KOPT-K1 (cell line): ENCODE measurements at regions not wholly inside any gene's neighbourhood (a gene's known extent, or its start where the extent isn't known, plus 50 kb on each side); places are given as distances from the start of the nearest gene placed in this dataset.
"Not testable (repeated sequence)": the region's sequence is repeated elsewhere in the genome, so short reads cannot be mapped to it uniquely, and the experiment has no call there.

Experiments used
- H3K27ac ChIP-seq: fragments of 200-600 bp; sonication (generic); 2 replicates; pipeline ENCODE4 v1.5.1; 2016; ENCODE audit warnings: antibody characterized with exemption, mild to moderate bottlenecking, low read depth, low read length; ENCODE audit not compliant: poor library complexity, severe bottlenecking
- H3K36me3 ChIP-seq: fragments of 200-600 bp; sonication (generic); 2 replicates; pipeline ENCODE4 v1.5.1; 2017; ENCODE audit warnings: antibody characterized with exemption, mild to moderate bottlenecking, low read length, moderate library complexity; ENCODE audit not compliant: insufficient read depth
- H3K9me3 ChIP-seq: fragments of 200-600 bp; sonication (generic); 2 replicates; pipeline ENCODE4 v1.5.1; 2017; ENCODE audit warnings: antibody characterized with exemption, low read length, mild to moderate bottlenecking; ENCODE audit not compliant: insufficient read depth, poor library complexity, severe bottlenecking

DNA sequence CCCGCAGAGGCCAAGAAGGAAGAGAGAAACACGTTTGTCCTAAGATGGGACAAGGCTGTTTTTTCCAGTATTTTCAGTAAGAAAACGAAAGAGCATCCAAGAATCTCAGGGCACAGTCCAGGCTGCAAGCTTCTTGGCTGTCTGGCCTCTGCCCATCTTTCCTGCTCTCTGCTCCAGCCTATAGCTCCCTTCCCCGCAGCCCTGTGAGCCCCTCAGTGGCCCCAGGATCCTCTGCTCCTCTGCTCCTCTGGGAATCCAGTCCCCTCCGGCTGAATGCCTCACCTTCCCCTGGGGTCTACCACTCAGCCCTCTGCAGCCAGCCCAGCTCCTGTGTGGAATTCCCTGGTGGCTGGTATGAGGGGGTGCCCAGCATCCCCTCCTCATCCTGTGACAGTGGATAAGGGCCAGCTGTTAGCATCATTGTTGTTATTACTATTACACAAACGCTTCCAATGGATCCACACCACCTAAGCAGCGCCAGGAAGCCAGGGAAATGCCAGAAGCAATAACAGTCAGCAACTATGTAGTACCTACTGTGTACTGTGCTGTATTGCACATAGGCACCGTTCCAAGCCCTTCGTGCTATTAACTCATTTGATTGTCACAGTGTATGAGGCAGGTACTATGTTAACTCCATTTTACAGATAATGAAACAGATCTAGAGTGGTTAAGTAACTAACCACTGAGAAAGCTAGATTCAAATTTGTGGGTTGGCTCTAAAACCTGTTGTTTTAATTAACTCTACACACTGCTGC, 60.3 kb upstream of the PTPN1 start:
- H3K27ac ChIP-seq, result no peak overlapping the region

DNA sequence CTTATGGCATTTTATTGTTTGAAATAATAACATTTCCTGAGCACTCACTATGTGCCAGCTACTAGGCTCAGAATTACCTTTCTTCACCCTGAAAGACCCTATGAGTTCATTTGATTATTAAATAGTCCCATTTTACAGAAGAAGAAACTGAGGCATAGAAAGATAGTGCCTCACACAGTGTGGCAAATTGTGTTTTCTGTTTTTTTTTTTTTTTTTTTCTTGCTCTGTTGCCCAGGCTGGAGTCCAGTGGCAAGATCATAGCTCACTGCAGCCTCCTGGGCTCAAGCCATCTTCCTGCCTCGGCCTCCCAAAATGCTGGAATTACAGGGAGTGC, 59.7 kb upstream of the PTPN1 start:
- H3K27ac ChIP-seq, result no peak overlapping the region
- H3K9me3 ChIP-seq, result no peaks in the 10 kb centered on the region
- no peaks in the 10 kb centered on the region for H3K36me3 ChIP-seq

More for the DNA sequence above, 60.3 kb upstream of the PTPN1 start:
- no peaks in the 10 kb centered on the region for H3K9me3 ChIP-seq
- H3K36me3 ChIP-seq, result no peaks in the 10 kb centered on the region

DNA sequence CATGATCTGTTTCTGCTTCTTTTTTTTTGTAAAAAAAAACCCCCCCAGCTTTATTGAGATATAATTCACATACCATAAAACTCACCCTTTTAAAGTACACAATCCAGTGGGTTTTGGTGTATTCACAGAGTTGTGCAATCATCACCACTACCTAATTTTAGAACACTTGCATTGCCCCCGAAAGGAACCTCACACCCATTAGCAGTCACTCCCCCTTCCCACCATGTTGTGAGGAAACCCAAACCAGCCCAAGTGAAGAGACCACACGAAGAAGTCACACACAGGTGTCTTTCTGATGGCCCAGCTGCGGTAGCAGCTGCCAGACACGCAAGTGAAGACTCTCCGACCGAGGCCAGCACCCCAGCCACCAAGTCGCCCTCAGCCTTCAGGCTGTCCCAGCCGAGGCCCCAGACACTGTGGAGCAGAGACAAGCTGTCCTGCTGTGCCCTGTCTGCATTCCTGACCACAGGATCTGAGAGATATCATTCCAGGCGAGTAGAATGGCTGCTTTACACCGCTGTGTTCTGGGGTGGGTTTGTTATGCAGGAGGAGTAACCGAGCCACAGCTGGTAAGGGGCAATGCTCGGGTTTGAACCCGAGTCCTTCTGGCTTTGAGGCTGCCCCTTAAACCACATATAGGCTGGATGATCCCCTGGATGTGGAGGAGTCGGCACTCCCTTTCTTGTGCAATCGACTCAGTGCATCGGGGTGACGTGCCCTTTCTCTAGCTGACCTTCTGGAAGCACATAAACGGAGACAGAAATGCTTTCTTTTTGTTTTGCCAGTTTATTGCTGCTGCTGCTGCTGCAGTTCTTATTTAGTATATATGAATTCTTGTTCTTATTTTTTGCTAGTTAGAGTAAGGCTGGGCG, 59.1 kb upstream of the PTPN1 start:
- Histone ChIP-seq H3K9me3 (no peaks in the 10 kb centered on the region), H3K27ac (no peak overlapping the region), H3K36me3 (no peaks in the 10 kb centered on the region)

DNA sequence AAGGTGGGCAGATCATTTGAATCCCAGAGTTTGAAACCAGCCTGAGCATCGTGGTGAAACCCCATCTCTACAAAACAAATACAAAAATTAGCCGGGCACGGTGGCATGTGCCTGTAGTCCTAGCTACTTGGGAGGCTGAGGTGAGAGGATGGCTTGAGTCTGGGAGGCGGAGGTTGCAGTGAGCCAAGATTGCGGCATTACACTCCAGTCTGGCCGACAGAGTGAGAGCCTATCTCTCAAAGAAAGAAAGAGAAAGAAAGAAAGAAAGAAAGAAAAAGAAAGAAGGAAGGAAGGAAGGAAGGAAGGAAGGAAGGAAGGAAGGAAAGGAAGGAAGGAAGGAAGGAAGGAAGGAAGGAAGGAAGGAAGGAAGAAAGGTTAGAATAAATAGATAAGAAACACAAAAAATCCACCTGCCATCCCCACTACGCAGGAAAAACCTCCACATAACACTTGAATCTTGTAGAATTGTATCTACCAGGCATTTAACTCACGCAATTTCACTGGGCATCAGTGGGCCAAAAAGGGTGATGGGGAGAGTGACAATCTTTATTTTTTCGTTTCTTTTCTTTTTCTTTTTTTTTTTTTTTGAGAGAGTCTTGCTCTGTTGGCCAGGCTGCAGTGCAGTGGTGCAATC, 58.3 kb upstream of the PTPN1 start:
- not testable (repeated sequence) for H3K36me3 ChIP-seq, H3K9me3 ChIP-seq, H3K27ac ChIP-seq

DNA sequence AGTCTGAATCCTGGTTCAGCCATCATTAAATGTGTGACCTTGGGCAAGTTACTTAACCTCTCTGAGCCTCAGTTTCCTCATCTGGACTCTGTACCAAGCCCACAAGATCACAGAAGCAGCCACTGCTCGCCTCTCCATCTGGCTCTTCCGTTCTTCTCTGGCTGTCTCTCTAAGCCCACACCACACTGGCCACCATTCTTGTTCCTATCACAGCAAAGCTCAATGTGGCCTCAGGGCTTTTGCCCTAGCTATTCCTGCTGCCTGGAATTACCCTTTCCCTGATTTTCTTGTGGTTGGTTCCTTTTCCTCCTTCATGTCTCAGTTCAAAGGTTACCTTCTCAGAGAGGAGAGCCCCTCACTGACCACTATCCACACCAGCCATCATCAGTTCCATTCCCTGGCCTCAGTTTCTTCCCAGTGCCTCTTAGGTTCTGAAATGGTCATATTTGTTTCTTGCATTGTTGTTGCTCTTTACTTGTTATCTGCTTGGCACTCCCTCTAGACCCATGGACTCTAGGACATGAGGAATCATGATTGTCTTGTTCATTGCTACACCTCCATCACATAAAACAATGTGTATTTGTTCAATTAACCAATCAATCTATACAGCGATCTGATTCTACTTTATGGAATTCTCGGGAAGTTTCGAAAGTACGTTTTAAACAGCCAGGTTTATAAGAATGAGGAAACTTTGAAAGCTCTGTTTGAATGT, 56.5 kb upstream of the PTPN1 start:
- Histone ChIP-seq H3K9me3 (no peaks in the 10 kb centered on the region), H3K36me3 (no peaks in the 10 kb centered on the region), H3K27ac (no peak overlapping the region)

DNA sequence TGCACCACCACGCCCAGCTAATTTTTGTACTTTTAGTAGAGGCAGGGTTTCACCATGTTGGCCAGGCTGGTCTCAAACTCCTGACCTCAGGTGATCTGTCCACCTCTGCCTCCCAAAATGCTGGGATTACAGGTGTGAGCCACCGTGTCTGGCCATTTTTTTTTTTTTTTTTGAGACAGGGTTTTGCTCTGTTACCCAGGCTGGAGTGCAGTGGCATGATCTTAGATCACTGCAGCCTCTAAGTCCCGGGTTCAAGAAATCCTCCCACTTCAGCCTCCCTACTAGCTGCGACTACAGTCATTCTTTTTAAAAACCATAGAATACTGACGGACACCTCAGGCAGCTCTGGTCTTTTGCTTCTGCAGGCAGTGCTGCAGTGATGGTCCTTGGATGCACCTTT, 54.9 kb upstream of the PTPN1 start:
- not testable (repeated sequence) for H3K27ac ChIP-seq

DNA sequence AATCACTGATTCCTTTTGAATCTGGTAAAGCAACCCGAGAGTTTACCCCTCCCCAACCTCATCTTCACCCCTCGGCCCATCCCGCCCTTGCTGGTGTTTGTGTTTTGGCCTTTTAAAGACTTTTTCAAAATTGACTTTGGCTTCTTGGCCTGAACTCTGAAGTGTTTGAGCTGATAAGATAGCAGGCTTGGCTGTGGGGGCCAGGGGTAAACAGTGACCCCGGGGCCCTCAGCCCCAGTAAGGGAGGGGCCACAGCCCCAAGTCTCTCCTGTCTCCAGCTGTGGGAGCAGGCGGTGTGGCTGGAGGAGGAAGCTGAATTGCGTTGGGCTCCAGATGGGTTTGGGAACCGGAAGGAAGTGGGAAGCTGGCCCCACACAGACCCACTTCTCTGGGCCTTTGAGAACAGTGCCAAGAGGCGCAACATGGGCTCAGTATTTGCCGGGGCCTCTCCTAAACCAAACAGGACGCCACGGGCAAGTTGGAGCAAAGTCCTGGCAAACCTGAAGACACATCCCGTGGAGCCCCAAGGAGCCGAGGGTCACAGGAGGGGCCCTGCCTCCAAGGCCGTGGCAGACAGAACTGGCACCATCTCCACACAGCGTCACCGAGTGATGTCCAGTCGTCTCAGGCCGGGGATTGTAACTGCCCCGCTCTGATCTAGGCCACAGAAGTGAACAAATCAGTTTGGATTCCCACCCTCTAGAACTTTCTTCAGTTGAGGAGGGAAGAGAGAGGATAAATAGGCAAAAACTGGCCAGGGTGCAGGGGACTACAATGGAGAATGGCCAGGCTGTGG, 54.3 kb upstream of the PTPN1 start:
- no peaks in the 10 kb centered on the region for H3K9me3 ChIP-seq
- H3K27ac ChIP-seq, result no peak overlapping the region
- no peaks in the 10 kb centered on the region for H3K36me3 ChIP-seq

More for the DNA sequence above, 54.9 kb upstream of the PTPN1 start:
- not testable (repeated sequence) for H3K9me3 ChIP-seq, H3K36me3 ChIP-seq

DNA sequence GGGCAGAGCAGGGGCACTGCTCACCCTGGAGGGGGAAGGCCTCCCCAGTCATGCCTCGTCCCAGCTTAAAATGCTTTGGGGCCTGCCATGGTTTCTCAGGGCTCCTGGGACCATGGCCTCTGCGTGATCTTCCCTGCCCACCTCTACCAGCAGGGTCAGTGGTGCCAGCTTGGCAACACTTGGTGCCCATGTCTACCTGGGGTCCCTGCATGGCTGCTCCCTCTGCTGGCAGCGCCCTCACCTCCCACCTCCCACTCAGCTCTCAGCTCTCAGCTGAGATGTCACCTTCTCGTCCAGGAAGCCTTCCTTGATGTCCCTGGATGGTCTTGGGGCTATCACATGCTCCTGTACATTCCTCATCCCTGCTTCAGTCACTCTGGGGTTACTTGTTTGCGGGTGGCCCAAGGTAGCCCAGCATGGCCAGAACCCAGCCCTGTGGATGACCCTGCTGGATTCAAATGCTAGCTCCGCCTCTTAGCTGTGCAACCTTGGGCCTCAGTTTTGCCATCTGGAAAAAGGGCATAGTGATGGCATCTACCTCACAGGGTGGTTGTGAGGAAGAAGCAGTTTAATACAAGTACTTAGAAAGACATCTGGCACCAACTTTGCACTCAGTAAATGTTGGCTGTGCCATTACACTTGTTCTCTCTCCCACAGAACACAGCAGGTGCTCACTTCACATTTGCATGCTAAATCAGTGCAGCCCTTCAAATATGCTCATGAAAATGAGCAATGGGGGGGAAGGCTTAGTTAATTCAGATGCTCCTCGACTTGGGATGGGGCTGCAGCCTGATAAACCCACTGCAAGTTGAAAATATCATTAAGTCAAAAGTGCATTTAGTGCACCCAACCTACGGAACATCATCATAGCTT, 53.5 kb upstream of the PTPN1 start:
- Histone ChIP-seq H3K27ac (no peak overlapping the region), H3K9me3 (no peaks in the 10 kb centered on the region), H3K36me3 (no peaks in the 10 kb centered on the region)

DNA sequence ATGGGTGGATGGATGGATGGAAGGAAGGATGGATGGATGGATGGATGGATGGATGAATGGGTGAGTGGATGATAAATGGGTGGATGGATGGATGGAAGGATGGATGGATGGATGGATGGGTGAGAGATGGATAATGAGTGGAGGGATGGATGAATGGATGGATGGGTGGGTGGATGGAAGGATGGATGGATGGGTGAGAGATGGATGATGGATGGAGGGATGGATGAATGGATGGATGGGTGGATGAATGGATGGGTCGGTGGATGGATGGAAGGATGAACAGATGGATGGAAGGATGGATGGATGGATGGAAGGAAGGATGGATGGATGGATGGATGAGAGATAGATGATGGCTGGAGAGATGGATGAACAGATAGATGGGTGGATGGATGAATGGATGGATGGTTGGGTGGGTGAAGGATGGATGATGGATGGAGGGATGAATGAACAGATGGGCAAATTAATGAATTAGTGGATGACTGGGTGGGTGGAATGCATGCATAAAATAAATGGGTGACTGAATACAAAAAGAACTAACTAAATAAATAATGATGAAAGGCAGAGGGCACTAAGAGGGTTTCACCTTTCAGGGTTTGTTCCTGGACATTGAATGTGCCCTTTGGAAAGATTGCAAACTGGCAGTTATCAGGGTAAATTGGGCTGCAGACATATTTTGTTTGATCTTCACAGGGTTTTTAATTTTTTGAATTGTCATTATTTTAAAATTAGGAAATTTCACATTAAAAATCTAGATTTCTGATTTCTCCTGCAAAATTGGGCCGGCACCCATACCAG, 50.9 kb upstream of the PTPN1 start:
- Histone ChIP-seq H3K27ac (no peak overlapping the region), H3K9me3 (no peaks in the 10 kb centered on the region), H3K36me3 (no peaks in the 10 kb centered on the region)

DNA sequence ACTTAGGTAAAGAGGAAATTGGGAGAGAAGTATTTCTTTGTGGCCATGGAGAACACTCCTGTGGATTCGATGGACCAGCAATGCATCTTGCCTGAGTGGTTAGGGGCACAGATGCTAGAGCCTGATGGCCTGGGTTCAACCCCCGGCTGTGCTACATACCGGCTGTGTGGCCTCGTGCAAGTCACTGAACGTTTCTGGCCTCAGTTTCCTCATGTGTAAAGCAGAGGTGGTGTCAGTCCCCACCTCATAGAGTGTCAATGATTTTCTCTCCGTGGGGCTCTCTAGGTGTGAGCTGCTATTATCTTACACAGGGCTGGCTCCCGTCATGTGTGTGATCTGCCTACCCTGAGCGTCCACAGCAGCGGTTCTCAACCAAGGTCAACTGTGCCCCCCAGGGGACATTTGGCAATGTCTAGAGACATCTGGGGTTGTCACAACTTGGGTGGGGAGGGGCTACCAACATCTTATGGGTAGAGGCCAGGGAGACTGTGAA, 50.0 kb upstream of the PTPN1 start:
- Histone ChIP-seq H3K9me3 (no peaks in the 10 kb centered on the region), H3K27ac (no peak overlapping the region), H3K36me3 (no peaks in the 10 kb centered on the region)
